Thoracic aorta (tissue), 2 donors: ENCODE measurements at regions not wholly inside any gene's neighbourhood (a gene's known extent, or its start where the extent isn't known, plus 50 kb on each side); places are given as distances from the start of the nearest gene placed in this dataset.

Experiments used
- ATAC-seq: fragments of 150-250 bp; one replicate; pipeline ENCODE4 v1.8.0; 2017; ENCODE audit warnings: low read depth; ENCODE audit not compliant: insufficient number of reproducible peaks, low FRiP score
- DNase-seq: peaks from one replicate; pipeline ENCODE4 v3.0.0-alpha.2; 2020; ENCODE audit warnings: low spot score
- H3K27ac ChIP-seq, 2 donors: fragments of 200-600 bp; sonication (generic); 1 replicate in 1 of 2; 2 replicates in 1 of 2; pipeline ENCODE4 v1.5.1; 2016; ENCODE audit warnings: mild to moderate bottlenecking in 2 of 2, moderate library complexity in 2 of 2
- H3K27me3 ChIP-seq: fragments of 200-600 bp; sonication (generic); replicated peaks from 2 replicates; pipeline ENCODE4 v1.6.0; 2016; ENCODE audit warnings: mild to moderate bottlenecking; ENCODE audit not compliant: insufficient read depth
- H3K36me3 ChIP-seq: fragments of 200-600 bp; sonication (generic); one replicate; pipeline ENCODE4 v1.5.1; 2016
- H3K4me1 ChIP-seq, 2 donors: fragments of 200-600 bp; sonication (generic); 1 replicate in 1 of 2; 2 replicates in 1 of 2; pipeline versions ENCODE4 v1.5.1 to v1.6.0; 2016; ENCODE audit warnings: low read depth in 2 of 2, mild to moderate bottlenecking in 1 of 2; ENCODE audit not compliant: control insufficient read depth in 1 of 2
- H3K4me3 ChIP-seq: fragments of 200-600 bp; sonication (generic); 2 replicates; pipeline ENCODE4 v1.5.1; 2016; ENCODE audit warnings: mild to moderate bottlenecking
- H3K9me3 ChIP-seq: fragments of 200-600 bp; sonication (generic); 2 replicates; pipeline ENCODE4 v1.5.1; 2016
- TF ChIP-seq, protein P1 (sequence below): fragments of 200-600 bp; sonication (generic); IDR thresholded peaks from one replicate; pipeline ENCODE4 v1.5.1; 2019; ENCODE audit warnings: antibody characterized with exemption

DNA sequence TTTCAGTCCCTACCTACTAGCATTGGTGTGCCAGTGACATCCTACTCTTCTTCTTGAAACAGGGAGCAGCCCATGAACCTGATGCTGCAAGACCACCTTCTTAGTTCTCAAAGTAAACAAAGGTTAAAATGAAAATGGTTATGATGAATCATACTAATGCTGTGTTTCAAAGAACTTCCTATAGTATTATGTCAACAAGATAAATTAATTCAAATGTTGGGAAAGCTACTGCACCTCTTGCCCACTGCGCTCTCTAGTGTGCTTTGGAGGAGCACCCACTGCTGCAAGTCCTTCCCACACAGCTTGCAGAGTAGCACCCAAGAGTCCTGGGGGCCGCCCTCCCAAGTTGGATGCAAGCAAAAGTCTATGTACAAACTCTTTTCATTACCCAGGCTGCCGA lies 81.1 kb downstream of the CD200R1L start:
- DNase-seq = no peak
- TF ChIP-seq, protein P1, sequence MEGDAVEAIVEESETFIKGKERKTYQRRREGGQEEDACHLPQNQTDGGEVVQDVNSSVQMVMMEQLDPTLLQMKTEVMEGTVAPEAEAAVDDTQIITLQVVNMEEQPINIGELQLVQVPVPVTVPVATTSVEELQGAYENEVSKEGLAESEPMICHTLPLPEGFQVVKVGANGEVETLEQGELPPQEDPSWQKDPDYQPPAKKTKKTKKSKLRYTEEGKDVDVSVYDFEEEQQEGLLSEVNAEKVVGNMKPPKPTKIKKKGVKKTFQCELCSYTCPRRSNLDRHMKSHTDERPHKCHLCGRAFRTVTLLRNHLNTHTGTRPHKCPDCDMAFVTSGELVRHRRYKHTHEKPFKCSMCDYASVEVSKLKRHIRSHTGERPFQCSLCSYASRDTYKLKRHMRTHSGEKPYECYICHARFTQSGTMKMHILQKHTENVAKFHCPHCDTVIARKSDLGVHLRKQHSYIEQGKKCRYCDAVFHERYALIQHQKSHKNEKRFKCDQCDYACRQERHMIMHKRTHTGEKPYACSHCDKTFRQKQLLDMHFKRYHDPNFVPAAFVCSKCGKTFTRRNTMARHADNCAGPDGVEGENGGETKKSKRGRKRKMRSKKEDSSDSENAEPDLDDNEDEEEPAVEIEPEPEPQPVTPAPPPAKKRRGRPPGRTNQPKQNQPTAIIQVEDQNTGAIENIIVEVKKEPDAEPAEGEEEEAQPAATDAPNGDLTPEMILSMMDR = no peak
- no peak overlapping the region for H3K4me3 ChIP-seq

DNA sequence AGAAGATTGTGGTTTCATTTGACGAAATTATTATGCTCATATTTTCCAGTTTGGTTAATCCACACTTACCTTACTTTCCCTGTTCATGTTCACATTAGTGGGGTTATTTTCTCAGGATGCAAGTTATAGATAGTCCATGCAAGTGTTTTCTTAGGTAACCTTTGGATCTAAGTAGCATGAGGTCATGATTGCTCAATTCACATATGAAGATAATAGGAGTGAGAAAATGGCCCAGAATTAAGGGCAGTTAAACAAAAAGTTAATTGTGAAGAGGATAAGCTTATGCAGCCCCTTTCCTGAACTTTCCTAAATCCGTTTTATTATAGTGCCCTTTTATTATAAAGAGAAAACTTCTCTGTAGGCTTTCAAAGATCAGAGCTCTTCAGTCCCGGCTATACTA lies 83.4 kb downstream of the CD200R1L start:
- ATAC-seq (no peak), DNase-seq (no peak)
- no peaks in the 10 kb centered on the region for H3K4me1 ChIP-seq
- H3K27me3 ChIP-seq = no peaks in the 10 kb centered on the region
- H3K27ac ChIP-seq = no peak overlapping the region
- H3K9me3 ChIP-seq = no peaks in the 10 kb centered on the region
- H3K36me3 ChIP-seq = no peaks in the 10 kb centered on the region
- H3K4me3 ChIP-seq = no peak overlapping the region
- TF ChIP-seq, protein P1 = no peak

More for the DNA sequence above, 81.1 kb downstream of the CD200R1L start:
- ATAC-seq = no peak
- Histone ChIP-seq H3K27me3 (no peaks in the 10 kb centered on the region), H3K9me3 (no peaks in the 10 kb centered on the region), H3K27ac (no peak overlapping the region), H3K36me3 (no peaks in the 10 kb centered on the region), H3K4me1 (no peaks in the 10 kb centered on the region)

DNA sequence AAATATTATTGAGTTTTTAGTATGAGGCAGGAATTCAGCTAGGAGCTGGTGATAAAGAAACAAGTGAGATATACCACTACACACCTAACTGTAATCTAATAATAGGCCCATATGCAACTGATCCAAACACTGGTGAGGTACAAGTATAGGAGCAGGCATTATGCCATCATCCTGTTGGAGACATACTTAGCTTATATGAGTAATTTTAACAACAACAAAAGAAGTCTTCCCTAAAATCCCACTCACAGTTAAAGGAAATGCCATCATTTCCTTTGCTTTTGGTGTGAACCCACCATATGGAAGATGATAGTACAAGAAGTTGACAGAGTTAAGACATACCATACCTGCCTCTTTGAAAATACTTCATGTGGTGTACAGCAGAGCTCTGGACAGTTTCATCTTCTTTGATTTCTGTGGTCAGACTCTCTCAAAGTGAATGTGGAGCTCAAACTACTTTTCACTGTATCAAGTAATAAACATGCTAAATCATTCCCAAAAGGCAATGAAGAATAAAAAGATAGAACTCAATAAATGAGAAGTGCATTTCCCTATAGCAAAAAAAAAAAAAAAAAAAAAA lies 85.5 kb downstream of the CD200R1L start:
- H3K27ac ChIP-seq = no peak overlapping the region
- no peak for ATAC-seq

DNA sequence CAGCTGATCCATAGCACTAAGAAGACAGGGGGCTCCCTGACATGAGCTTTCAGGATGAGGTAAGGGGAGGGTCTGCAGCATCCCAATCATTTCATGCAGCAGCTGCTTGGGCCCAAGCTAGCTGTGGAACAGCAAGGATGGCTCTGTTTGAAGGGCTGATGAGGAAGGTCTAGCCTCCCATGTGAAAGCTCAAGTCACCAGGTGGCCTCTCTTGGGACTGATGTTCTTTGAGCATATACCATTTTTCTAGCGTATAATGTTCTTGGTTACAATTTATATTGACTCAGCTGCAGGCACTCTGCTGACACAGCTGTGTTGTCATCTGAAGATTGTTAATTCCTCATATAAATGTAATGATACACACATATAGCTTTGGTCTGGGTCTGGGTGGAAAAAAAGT lies 87.0 kb downstream of the CD200R1L start:
- DNase-seq = no peak
- Histone ChIP-seq H3K36me3 (no peaks in the 10 kb centered on the region), H3K27ac (no peak overlapping the region), H3K9me3 (peaks cover 3% of the 10 kb centered on the region), H3K27me3 (no peaks in the 10 kb centered on the region), H3K4me1 (no peaks in the 10 kb centered on the region), H3K4me3 (no peak overlapping the region)
- TF ChIP-seq, protein P1 = no peak
- no peak for ATAC-seq

More for the DNA sequence above, 85.5 kb downstream of the CD200R1L start:
- TF ChIP-seq, protein P1 = no peak
- no peaks in the 10 kb centered on the region for H3K27me3 ChIP-seq
- peaks cover 2% of the 10 kb centered on the region for H3K9me3 ChIP-seq
- no peaks in the 10 kb centered on the region for H3K36me3 ChIP-seq
- no peaks in the 10 kb centered on the region for H3K4me1 ChIP-seq
- DNase-seq = no peak
- H3K4me3 ChIP-seq = no peak overlapping the region

DNA sequence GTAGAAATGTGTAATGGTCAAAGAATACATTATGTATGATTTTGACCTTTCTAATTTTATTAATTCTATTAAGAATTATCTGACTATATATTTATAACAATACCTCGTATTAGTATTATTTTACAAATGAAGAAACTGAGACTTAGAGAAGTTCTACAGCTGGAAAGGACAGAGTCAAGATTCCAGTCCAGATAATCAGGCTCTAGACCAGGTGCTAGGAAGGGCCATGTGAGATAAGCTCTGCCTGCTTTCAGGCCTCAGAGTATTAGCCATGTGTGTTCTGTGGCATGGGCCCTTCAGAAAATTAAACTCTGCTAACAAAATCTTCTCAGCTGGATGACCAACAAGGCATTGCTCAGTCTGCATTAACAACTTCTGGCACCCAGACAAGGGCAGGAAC lies 87.5 kb downstream of the CD200R1L start:
- TF ChIP-seq, protein P1 = no peak
- no peaks in the 10 kb centered on the region for H3K27me3 ChIP-seq
- DNase-seq = no peak
- H3K36me3 ChIP-seq = no peaks in the 10 kb centered on the region
- no peak overlapping the region for H3K27ac ChIP-seq
- H3K4me1 ChIP-seq = no peaks in the 10 kb centered on the region
- H3K9me3 ChIP-seq = peaks cover 3% of the 10 kb centered on the region
- ATAC-seq = no peak
- no peak overlapping the region for H3K4me3 ChIP-seq
